Activated naive CD4-positive, alpha-beta T cell treated with Interleukin-2 at 50 U/mL for 16 hours (primary cell): ENCODE measurements at regions not wholly inside any gene's neighbourhood (a gene's known extent, or its start where the extent isn't known, plus 50 kb on each side); places are given as distances from the start of the nearest gene placed in this dataset.

ENCODE experiments used
- DNase-seq: peaks from one replicate; pipeline ENCODE4 v3.0.0-alpha.2; 2020

GRCh38 chr19:28521614-28522544 is 691.1 kb downstream of the UQCRFS1 start:
- no peak for DNase-seq

GRCh38 chr19:28520998-28521568 is 691.9 kb downstream of the UQCRFS1 start:
- DNase-seq: no peak

- no peak for DNase-seq
These were observed 692.7 kb downstream of the UQCRFS1 start for GRCh38 chr19:28519952-28520861.

GRCh38 chr19:28519218-28519779 is 693.7 kb downstream of the UQCRFS1 start:
- no peak for DNase-seq

- DNase-seq: no peak
These were observed 696.5 kb downstream of the UQCRFS1 start for GRCh38 chr19:28516415-28516872.

GRCh38 chr19:28514166-28514565 is 698.8 kb downstream of the UQCRFS1 start:
- no peak for DNase-seq

- no peak for DNase-seq
These were observed 701.3 kb downstream of the UQCRFS1 start for GRCh38 chr19:28511655-28512054.

GRCh38 chr19:28509079-28509895 is 703.7 kb downstream of the UQCRFS1 start:
- DNase-seq: no peak

- no peak for DNase-seq
These were observed 704.3 kb downstream of the UQCRFS1 start for GRCh38 chr19:28508666-28509065.

- DNase-seq: no peak
These were observed 707.0 kb downstream of the UQCRFS1 start for GRCh38 chr19:28505933-28506332.

- no peak for DNase-seq
These were observed 707.8 kb downstream of the UQCRFS1 start for GRCh38 chr19:28505134-28505533.

- DNase-seq: no peak
These were observed 708.2 kb downstream of the UQCRFS1 start for GRCh38 chr19:28504727-28505126.

- DNase-seq: no peak
These were observed 708.8 kb downstream of the UQCRFS1 start for GRCh38 chr19:28504139-28504538.

- DNase-seq: no peak
These were observed 709.8 kb downstream of the UQCRFS1 start for GRCh38 chr19:28502879-28503734.

- DNase-seq: no peak
These were observed 711.0 kb downstream of the UQCRFS1 start for GRCh38 chr19:28501976-28502375.

- no peak for DNase-seq
These were observed 711.8 kb downstream of the UQCRFS1 start for GRCh38 chr19:28500982-28501630.

GRCh38 chr19:28500296-28500695 is 712.7 kb downstream of the UQCRFS1 start:
- no peak for DNase-seq

GRCh38 chr19:28498404-28498976 is 714.5 kb downstream of the UQCRFS1 start:
- no peak for DNase-seq

GRCh38 chr19:28497887-28498286 is 715.1 kb downstream of the UQCRFS1 start:
- no peak for DNase-seq

GRCh38 chr19:28497137-28497536 is 715.8 kb downstream of the UQCRFS1 start:
- no peak for DNase-seq
